Liver (tissue), 8 donors: ENCODE measurements at regions not wholly inside any gene's neighbourhood (a gene's known extent, or its start where the extent isn't known, plus 50 kb on each side); places are given as distances from the start of the nearest gene placed in this dataset.

Source experiments
- DNase-seq: peaks from one replicate; pipeline ENCODE4 v3.0.0-alpha.2; 2017; ENCODE audit warnings: low spot score
- H3K27ac ChIP-seq, 2 donors: one replicate each; pipeline ENCODE4 v1.7.0; 2013; ENCODE audit warnings: inconsistent platforms in 2 of 2, low read length in 2 of 2, control low read depth in 1 of 2, low read depth in 1 of 2, mild to moderate bottlenecking in 1 of 2
- H3K27me3 ChIP-seq, 4 donors: one replicate each; pipeline versions ENCODE4 v1.6.1 to v1.7.0; 2013; ENCODE audit warnings: low read length in 3 of 4, inconsistent platforms in 1 of 4, mild to moderate bottlenecking in 1 of 4, moderate library complexity in 1 of 4; ENCODE audit not compliant: control insufficient read depth in 4 of 4, insufficient read depth in 4 of 4
- H3K36me3 ChIP-seq, 4 donors: one replicate each; pipeline versions ENCODE4 v1.6.1 to v1.7.0; 2013; ENCODE audit warnings: low read length in 3 of 4, mild to moderate bottlenecking in 3 of 4, low read depth in 1 of 4, moderate library complexity in 1 of 4; ENCODE audit not compliant: control insufficient read depth in 4 of 4, insufficient read depth in 3 of 4
- H3K4me1 ChIP-seq, 4 donors: one replicate each; pipeline versions ENCODE4 v1.6.1 to v1.7.0; 2013; ENCODE audit warnings: low read length in 3 of 4, mild to moderate bottlenecking in 3 of 4, moderate library complexity in 1 of 4; ENCODE audit not compliant: control insufficient read depth in 4 of 4, insufficient read depth in 4 of 4
- H3K4me3 ChIP-seq, 3 donors: one replicate each; pipeline versions ENCODE4 v1.6.1 to v1.7.0; 2013; ENCODE audit warnings: low read length in 3 of 3, control low read depth in 1 of 3, low read depth in 1 of 3, mild to moderate bottlenecking in 1 of 3
- H3K9ac ChIP-seq, 2 donors: one replicate each; pipeline ENCODE4 v1.7.0; 2013; ENCODE audit warnings: low read length in 2 of 2, mild to moderate bottlenecking in 2 of 2, moderate library complexity in 2 of 2, control low read depth in 1 of 2, low read depth in 1 of 2
- H3K9me3 ChIP-seq, 4 donors: one replicate each; pipeline versions ENCODE4 v1.6.1 to v1.7.0; 2013; ENCODE audit warnings: low read length in 3 of 4; ENCODE audit not compliant: control insufficient read depth in 4 of 4
- EGR1 ChIP-seq, 2 donors: IDR thresholded peaks; 2 replicates each; pipeline ENCODE4 v1.6.1; 2016 to 2018; ENCODE audit warnings: antibody characterized with exemption in 2 of 2, low read depth in 2 of 2
- FOXA1 ChIP-seq: IDR thresholded peaks from 2 replicates; pipeline ENCODE4 v1.6.1; 2016; ENCODE audit warnings: antibody characterized with exemption
- FOXA2 ChIP-seq: IDR thresholded peaks from 2 replicates; pipeline ENCODE4 v1.6.1; 2016; ENCODE audit warnings: antibody characterized with exemption
- HNF4A ChIP-seq, 2 donors: conservative IDR thresholded peaks; 2 replicates each; pipeline ENCODE4 v1.6.1; 2016; ENCODE audit warnings: antibody characterized with exemption in 2 of 2, mild to moderate bottlenecking in 2 of 2
- HNF4G ChIP-seq: IDR thresholded peaks from 2 replicates; pipeline ENCODE4 v1.6.1; 2016; ENCODE audit warnings: antibody characterized with exemption
- JUND ChIP-seq, 2 donors: IDR thresholded peaks; 2 replicates each; pipeline ENCODE4 v1.6.1; 2016; ENCODE audit warnings: antibody characterized with exemption in 2 of 2
- NR2F2 ChIP-seq: IDR thresholded peaks from 2 replicates; pipeline ENCODE4 v1.6.1; 2016; ENCODE audit warnings: antibody characterized with exemption
- RAD21 ChIP-seq, 2 donors: IDR thresholded peaks; 2 replicates each; pipeline ENCODE4 v1.6.1; 2016; ENCODE audit warnings: antibody characterized with exemption in 2 of 2, mild to moderate bottlenecking in 2 of 2
- RXRA ChIP-seq, 2 donors: IDR thresholded peaks; 2 replicates each; pipeline ENCODE4 v1.6.1; 2017 to 2018; ENCODE audit warnings: antibody characterized with exemption in 2 of 2, mild to moderate bottlenecking in 1 of 2
- SP1 ChIP-seq: IDR thresholded peaks from 2 replicates; pipeline ENCODE4 v1.6.1; 2018; ENCODE audit warnings: antibody characterized with exemption, mild to moderate bottlenecking
- TAF1 ChIP-seq: conservative IDR thresholded peaks from 2 replicates; pipeline ENCODE4 v1.6.1; 2016; ENCODE audit warnings: antibody characterized with exemption, mild to moderate bottlenecking
- YY1 ChIP-seq: IDR thresholded peaks from 2 replicates; pipeline ENCODE4 v1.6.1; 2016; ENCODE audit warnings: antibody characterized with exemption, mild to moderate bottlenecking
- WGBS: extraction: QIAGEN DNeasy Blood & Tissue Kit; methylation state at CpG from one replicate; pipeline ENCODE4 v1.1.7; 2013; 5-methylcytosine and 5-hydroxymethylcytosine counted together
- TF ChIP-seq, protein P1 (sequence below): IDR thresholded peaks from 2 replicates; pipeline ENCODE4 v1.6.1; 2016; ENCODE audit warnings: antibody characterized with exemption, mild to moderate bottlenecking
- TF ChIP-seq, protein P2 (sequence below): IDR thresholded peaks from 2 replicates; pipeline ENCODE4 v1.6.1; 2016; ENCODE audit warnings: antibody characterized with exemption
- TF ChIP-seq, protein P3 (sequence below): fragments of 150-350 bp; IDR thresholded peaks from 2 replicates; pipeline ENCODE4 v1.5.1; 2017; ENCODE audit warnings: improper control_type of control experiment, low read depth, low read length; ENCODE audit not compliant: missing input control
- TF ChIP-seq, protein P4 (sequence below): IDR thresholded peaks from 2 replicates; pipeline ENCODE4 v1.6.1; 2016; ENCODE audit warnings: antibody characterized with exemption
- TF ChIP-seq, protein P5 (sequence below): IDR thresholded peaks from 2 replicates; pipeline ENCODE4 v1.6.1; 2016; ENCODE audit warnings: antibody characterized with exemption
- donor health status: healthy.
- donor health status: healthy.
- donor health status: healthy.
- donor health status: healthy.
- donor health status: healthy.

DNA sequence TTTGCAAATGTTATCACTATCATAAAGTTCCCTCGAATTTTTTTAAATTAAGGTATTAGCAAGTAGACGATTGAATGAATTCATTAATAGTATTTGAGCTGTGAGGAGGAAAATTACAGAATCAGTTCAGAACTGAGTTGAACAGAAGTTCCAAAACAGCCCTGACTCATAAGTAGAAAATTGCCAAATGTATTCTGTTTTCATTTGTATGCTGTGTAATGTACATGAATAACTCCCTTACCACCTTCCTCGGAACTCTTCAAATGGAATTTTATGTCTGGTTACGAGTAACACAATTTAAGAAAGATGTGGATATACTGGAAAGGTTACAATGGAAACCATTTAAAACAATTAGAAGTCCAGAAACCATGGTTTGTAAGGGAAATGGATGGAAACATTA lies 283.3 kb upstream of the FAR2 start:
- WGBS, result 60% methylated on average over 4 of the region's 4 CpGs
- H3K27me3 ChIP-seq, result peaks cover 0 to 5% (median 0%) of the 10 kb centered on the region in 4 donors
- H3K9ac ChIP-seq, result no peak overlapping the region

DNA sequence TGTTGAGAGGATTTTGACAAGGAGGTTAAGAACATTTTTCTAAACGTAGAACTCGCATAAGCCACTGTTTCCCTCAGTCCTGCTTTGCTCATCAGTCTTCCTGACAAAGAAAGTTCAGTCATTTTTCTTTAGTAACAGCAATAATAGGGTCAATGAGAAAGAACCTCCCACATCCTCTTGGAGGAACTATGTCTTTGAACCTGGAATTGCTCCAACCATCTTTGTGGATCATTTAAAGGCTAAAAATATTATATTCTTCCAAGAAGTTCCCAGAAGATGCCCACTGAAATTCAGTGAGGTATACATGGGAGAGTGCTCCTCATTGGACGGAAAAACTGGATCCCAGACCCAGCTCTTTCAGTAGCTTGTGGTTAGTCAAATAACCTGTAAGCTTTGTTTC lies 282.8 kb upstream of the FAR2 start:
- no peaks in the 10 kb centered on the region for H3K4me1 ChIP-seq
- 43% methylated on average over 3 of the region's 3 CpGs for WGBS
- no peak overlapping the region for H3K9ac ChIP-seq
- H3K36me3 ChIP-seq, result no peaks in the 10 kb centered on the region
- H3K4me3 ChIP-seq, result no peak overlapping the region
- H3K27ac ChIP-seq, result no peak overlapping the region
- no peaks in the 10 kb centered on the region for H3K9me3 ChIP-seq
- no peak for DNase-seq
- peaks cover 0 to 5% (median 0%) of the 10 kb centered on the region in 4 donors for H3K27me3 ChIP-seq
- TF ChIP-seq FOXA1 (no peak), NR2F2 (no peak), EGR1 (IDR thresholded peaks at IDR 0.05; ENCODE audit: low read depth in 2 of 2) (no peak), HNF4A (conservative IDR thresholded peaks at IDR 0.05) (no peak), HNF4G (no peak), TAF1 (no peak)
- TF ChIP-seq, protein P1, sequence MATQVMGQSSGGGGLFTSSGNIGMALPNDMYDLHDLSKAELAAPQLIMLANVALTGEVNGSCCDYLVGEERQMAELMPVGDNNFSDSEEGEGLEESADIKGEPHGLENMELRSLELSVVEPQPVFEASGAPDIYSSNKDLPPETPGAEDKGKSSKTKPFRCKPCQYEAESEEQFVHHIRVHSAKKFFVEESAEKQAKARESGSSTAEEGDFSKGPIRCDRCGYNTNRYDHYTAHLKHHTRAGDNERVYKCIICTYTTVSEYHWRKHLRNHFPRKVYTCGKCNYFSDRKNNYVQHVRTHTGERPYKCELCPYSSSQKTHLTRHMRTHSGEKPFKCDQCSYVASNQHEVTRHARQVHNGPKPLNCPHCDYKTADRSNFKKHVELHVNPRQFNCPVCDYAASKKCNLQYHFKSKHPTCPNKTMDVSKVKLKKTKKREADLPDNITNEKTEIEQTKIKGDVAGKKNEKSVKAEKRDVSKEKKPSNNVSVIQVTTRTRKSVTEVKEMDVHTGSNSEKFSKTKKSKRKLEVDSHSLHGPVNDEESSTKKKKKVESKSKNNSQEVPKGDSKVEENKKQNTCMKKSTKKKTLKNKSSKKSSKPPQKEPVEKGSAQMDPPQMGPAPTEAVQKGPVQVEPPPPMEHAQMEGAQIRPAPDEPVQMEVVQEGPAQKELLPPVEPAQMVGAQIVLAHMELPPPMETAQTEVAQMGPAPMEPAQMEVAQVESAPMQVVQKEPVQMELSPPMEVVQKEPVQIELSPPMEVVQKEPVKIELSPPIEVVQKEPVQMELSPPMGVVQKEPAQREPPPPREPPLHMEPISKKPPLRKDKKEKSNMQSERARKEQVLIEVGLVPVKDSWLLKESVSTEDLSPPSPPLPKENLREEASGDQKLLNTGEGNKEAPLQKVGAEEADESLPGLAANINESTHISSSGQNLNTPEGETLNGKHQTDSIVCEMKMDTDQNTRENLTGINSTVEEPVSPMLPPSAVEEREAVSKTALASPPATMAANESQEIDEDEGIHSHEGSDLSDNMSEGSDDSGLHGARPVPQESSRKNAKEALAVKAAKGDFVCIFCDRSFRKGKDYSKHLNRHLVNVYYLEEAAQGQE, result no peak
- TF ChIP-seq, protein P2, sequence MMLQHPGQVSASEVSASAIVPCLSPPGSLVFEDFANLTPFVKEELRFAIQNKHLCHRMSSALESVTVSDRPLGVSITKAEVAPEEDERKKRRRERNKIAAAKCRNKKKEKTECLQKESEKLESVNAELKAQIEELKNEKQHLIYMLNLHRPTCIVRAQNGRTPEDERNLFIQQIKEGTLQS, result no peak

More for the DNA sequence above, 283.3 kb upstream of the FAR2 start:
- no peak overlapping the region for H3K4me3 ChIP-seq
- TF ChIP-seq HNF4A (conservative IDR thresholded peaks at IDR 0.05) (no peak), SP1 (no peak), NR2F2 (no peak), FOXA2 (no peak), TAF1 (no peak), EGR1 (IDR thresholded peaks at IDR 0.05; ENCODE audit: low read depth in 2 of 2) (no peak), RXRA (IDR thresholded peaks at IDR 0.05) (no peak), YY1 (no peak), HNF4G (no peak), RAD21 (IDR thresholded peaks at IDR 0.05) (no peak), JUND (IDR thresholded peaks at IDR 0.05) (no peak)
- TF ChIP-seq, protein P3, sequence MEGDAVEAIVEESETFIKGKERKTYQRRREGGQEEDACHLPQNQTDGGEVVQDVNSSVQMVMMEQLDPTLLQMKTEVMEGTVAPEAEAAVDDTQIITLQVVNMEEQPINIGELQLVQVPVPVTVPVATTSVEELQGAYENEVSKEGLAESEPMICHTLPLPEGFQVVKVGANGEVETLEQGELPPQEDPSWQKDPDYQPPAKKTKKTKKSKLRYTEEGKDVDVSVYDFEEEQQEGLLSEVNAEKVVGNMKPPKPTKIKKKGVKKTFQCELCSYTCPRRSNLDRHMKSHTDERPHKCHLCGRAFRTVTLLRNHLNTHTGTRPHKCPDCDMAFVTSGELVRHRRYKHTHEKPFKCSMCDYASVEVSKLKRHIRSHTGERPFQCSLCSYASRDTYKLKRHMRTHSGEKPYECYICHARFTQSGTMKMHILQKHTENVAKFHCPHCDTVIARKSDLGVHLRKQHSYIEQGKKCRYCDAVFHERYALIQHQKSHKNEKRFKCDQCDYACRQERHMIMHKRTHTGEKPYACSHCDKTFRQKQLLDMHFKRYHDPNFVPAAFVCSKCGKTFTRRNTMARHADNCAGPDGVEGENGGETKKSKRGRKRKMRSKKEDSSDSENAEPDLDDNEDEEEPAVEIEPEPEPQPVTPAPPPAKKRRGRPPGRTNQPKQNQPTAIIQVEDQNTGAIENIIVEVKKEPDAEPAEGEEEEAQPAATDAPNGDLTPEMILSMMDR, result no peak
- TF ChIP-seq, protein P4, sequence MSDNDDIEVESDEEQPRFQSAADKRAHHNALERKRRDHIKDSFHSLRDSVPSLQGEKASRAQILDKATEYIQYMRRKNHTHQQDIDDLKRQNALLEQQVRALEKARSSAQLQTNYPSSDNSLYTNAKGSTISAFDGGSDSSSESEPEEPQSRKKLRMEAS, result no peak
- TF ChIP-seq, protein P1, result no peak
- TF ChIP-seq, protein P5, sequence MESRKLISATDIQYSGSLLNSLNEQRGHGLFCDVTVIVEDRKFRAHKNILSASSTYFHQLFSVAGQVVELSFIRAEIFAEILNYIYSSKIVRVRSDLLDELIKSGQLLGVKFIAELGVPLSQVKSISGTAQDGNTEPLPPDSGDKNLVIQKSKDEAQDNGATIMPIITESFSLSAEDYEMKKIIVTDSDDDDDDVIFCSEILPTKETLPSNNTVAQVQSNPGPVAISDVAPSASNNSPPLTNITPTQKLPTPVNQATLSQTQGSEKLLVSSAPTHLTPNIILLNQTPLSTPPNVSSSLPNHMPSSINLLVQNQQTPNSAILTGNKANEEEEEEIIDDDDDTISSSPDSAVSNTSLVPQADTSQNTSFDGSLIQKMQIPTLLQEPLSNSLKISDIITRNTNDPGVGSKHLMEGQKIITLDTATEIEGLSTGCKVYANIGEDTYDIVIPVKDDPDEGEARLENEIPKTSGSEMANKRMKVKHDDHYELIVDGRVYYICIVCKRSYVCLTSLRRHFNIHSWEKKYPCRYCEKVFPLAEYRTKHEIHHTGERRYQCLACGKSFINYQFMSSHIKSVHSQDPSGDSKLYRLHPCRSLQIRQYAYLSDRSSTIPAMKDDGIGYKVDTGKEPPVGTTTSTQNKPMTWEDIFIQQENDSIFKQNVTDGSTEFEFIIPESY, result no peak
- TF ChIP-seq, protein P2, result no peak
- no peaks in the 10 kb centered on the region for H3K36me3 ChIP-seq
- no peaks in the 10 kb centered on the region for H3K9me3 ChIP-seq
- no peak overlapping the region for H3K27ac ChIP-seq
- DNase-seq, result no peak
- H3K4me1 ChIP-seq, result no peaks in the 10 kb centered on the region
